ENCODE measurements at regions not wholly inside any gene's neighbourhood (a gene's known extent, or its start where the extent isn't known, plus 50 kb on each side); places are given as distances from the start of the nearest gene placed in this dataset.

DNA sequence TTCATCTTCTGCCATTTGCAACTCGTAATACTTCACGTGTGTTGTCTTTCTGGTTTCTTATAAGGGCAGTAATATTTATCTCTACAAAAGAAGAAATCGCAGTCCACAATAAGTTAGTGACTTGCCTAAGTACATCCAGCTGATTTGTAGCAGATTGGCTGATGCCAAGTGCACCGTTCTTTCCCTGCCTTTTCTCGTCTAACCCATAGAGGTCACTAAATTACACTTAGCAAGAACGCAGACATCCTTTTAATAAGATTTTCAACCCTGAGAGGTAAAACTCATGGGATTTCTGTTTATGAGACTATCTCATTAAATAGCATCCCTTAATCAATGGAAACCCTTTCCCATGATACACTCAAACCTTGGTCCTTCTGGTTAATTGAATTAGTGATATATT is 408.6 kb upstream of the ACTRT1 start:
- Histone ChIP-seq H3K27ac (ENCODE audit: low read length in 2 of 2) (no peak overlapping the region), H3K4me3 (ENCODE audit: control extremely low read depth in 1 of 5, extremely low read depth in 1 of 5, insufficient read depth in 1 of 5, low read depth in 2 of 5, low read length in 4 of 5) (no peak overlapping the region), H3K9ac (ENCODE audit: low read length) (no peak overlapping the region), H4K20me1 (ENCODE audit: control insufficient read depth, insufficient read depth, low read length, poor library complexity, severe bottlenecking) (no peaks in the 10 kb centered on the region), H3K9me3 (ENCODE audit: control extremely low read depth in 1 of 3, control insufficient read depth in 2 of 3, insufficient read depth in 1 of 3, low read length in 2 of 3) (no peaks in the 10 kb centered on the region), H3K27me3 (replicated peaks in 1 of 4; ENCODE audit: control extremely low read depth in 1 of 4, control insufficient read depth in 3 of 4, insufficient read depth in 4 of 4, low read length in 3 of 4) (no peaks in the 10 kb centered on the region), H3K79me2 (ENCODE audit: control insufficient read depth, insufficient read depth, low read length) (no peaks in the 10 kb centered on the region), H3K4me1 (ENCODE audit: control insufficient read depth in 2 of 2, insufficient read depth in 2 of 2, low read length in 2 of 2) (no peaks in the 10 kb centered on the region), H3K36me3 (replicated peaks in 1 of 2; ENCODE audit: control extremely low read depth in 1 of 2, control insufficient read depth in 1 of 2, extremely low read depth in 1 of 2, insufficient read depth in 2 of 2, low read length in 1 of 2) (no peaks in the 10 kb centered on the region), H3K4me2 (replicated peaks; ENCODE audit: low read depth, low read length, poor library complexity, severe bottlenecking) (no peak overlapping the region), H2AFZ (ENCODE audit: insufficient read depth, low read depth, low read length, poor library complexity, severe bottlenecking) (no peak overlapping the region)
- no peaks in the 10 kb centered on the region for H3K27me3 Mint-ChIP-seq
- TF ChIP-seq, protein P1, sequence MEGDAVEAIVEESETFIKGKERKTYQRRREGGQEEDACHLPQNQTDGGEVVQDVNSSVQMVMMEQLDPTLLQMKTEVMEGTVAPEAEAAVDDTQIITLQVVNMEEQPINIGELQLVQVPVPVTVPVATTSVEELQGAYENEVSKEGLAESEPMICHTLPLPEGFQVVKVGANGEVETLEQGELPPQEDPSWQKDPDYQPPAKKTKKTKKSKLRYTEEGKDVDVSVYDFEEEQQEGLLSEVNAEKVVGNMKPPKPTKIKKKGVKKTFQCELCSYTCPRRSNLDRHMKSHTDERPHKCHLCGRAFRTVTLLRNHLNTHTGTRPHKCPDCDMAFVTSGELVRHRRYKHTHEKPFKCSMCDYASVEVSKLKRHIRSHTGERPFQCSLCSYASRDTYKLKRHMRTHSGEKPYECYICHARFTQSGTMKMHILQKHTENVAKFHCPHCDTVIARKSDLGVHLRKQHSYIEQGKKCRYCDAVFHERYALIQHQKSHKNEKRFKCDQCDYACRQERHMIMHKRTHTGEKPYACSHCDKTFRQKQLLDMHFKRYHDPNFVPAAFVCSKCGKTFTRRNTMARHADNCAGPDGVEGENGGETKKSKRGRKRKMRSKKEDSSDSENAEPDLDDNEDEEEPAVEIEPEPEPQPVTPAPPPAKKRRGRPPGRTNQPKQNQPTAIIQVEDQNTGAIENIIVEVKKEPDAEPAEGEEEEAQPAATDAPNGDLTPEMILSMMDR (IDR thresholded peaks at IDR 0.05), result no peak
- TF ChIP-seq EZH2 (IDR thresholded peaks at IDR 0.05; ENCODE audit: borderline replicate concordance, insufficient read depth, low read depth, low read length, poor library complexity, severe bottlenecking), result no peak
- no peak overlapping the region for H3K4me3 Mint-ChIP-seq
- no peak overlapping the region for H3K27ac Mint-ChIP-seq
- ATAC-seq (ENCODE audit: low read depth) (no peak), DNase-seq (no peak)
- intact Hi-C loops (cut with micrococcal nuclease), result no loop called here
- H3K4me1 Mint-ChIP-seq, result no peaks in the 10 kb centered on the region
- CTCF ChIA-PET, result no interaction called here
- POLR2A ChIA-PET, result no interaction called here
- no peaks in the 10 kb centered on the region for H3K9me3 Mint-ChIP-seq (ENCODE audit: insufficient read depth)
- 60% methylated on average over 1 of the region's 6 CpGs for WGBS (ENCODE audit: insufficient coverage)

DNA sequence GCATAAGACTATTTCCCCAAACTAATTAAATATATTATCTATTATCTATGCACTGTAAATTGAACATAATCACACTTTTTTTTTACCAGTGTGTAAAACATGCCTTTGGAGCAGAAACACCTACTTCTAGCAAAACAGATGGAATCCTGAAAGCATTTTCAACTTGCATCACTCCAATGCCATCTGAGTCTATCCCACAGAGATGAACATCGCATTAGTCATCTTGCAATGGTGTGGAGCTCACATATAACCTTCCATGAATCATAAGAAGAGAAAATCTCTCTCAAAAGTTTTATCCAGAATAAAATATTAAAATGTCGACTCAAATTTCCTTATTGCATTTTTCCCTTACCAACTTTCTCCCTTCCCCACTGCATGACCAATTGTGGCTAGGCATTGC is 406.7 kb upstream of the ACTRT1 start:
- Histone ChIP-seq H3K9me3 (ENCODE audit: control extremely low read depth in 1 of 3, control insufficient read depth in 2 of 3, insufficient read depth in 1 of 3, low read length in 2 of 3) (peaks cover 0 to 2% (median 0%) of the 10 kb centered on the region in 3 donors), H3K36me3 (replicated peaks in 1 of 2; ENCODE audit: control extremely low read depth in 1 of 2, control insufficient read depth in 1 of 2, extremely low read depth in 1 of 2, insufficient read depth in 2 of 2, low read length in 1 of 2) (no peaks in the 10 kb centered on the region), H2AFZ (ENCODE audit: insufficient read depth, low read depth, low read length, poor library complexity, severe bottlenecking) (no peak overlapping the region), H3K79me2 (ENCODE audit: control insufficient read depth, insufficient read depth, low read length) (no peaks in the 10 kb centered on the region), H3K27me3 (replicated peaks in 1 of 4; ENCODE audit: control extremely low read depth in 1 of 4, control insufficient read depth in 3 of 4, insufficient read depth in 4 of 4, low read length in 3 of 4) (no peaks in the 10 kb centered on the region), H3K27ac (ENCODE audit: low read length in 2 of 2) (no peak overlapping the region), H3K4me3 (ENCODE audit: control extremely low read depth in 1 of 5, extremely low read depth in 1 of 5, insufficient read depth in 1 of 5, low read depth in 2 of 5, low read length in 4 of 5) (no peak overlapping the region), H3K4me1 (ENCODE audit: control insufficient read depth in 2 of 2, insufficient read depth in 2 of 2, low read length in 2 of 2) (no peaks in the 10 kb centered on the region), H3K9ac (ENCODE audit: low read length) (no peak overlapping the region), H3K4me2 (replicated peaks; ENCODE audit: low read depth, low read length, poor library complexity, severe bottlenecking) (no peak overlapping the region), H4K20me1 (ENCODE audit: control insufficient read depth, insufficient read depth, low read length, poor library complexity, severe bottlenecking) (no peaks in the 10 kb centered on the region)
- POLR2A ChIA-PET, result no interaction called here
- no peak for ATAC-seq (ENCODE audit: low read depth)
- intact Hi-C loops (cut with micrococcal nuclease), result no loop called here
- CTCF ChIA-PET, result no interaction called here
- TF ChIP-seq, protein P1 (IDR thresholded peaks at IDR 0.05), result no peak
- no peak for TF ChIP-seq EZH2 (IDR thresholded peaks at IDR 0.05; ENCODE audit: borderline replicate concordance, insufficient read depth, low read depth, low read length, poor library complexity, severe bottlenecking)
- Mint-ChIP-seq H3K27me3 (no peaks in the 10 kb centered on the region), H3K9me3 (ENCODE audit: insufficient read depth) (peaks cover 6% of the 10 kb centered on the region), H3K4me3 (no peak overlapping the region), H3K4me1 (no peaks in the 10 kb centered on the region), H3K27ac (no peak overlapping the region)
- WGBS (ENCODE audit: insufficient coverage), result 80% methylated on average over 1 of the region's 2 CpGs
- DNase-seq, result no peak
